Osteoblast (primary cell): ENCODE measurements at regions not wholly inside any gene's neighbourhood (a gene's known extent, or its start where the extent isn't known, plus 50 kb on each side); places are given as distances from the start of the nearest gene placed in this dataset.
"Not testable (repeated sequence)": the region's sequence is repeated elsewhere in the genome, so short reads cannot be mapped to it uniquely, and the experiment has no call there.

ENCODE experiments used
- DNase-seq: peaks from one replicate; pipeline ENCODE4 v3.0.0; 2011; ENCODE audit warnings: low spot score, mixed read lengths; ENCODE audit not compliant: insufficient read length; ENCODE audit errors: missing footprints
- H2AFZ ChIP-seq: 2 replicates; pipeline ENCODE4 v1.6.0; 2011; ENCODE audit warnings: mild to moderate bottlenecking, low read length
- H3K27ac ChIP-seq: 2 replicates; pipeline ENCODE4 v1.5.1; 2011; ENCODE audit warnings: mild to moderate bottlenecking, low read depth, low read length, moderate library complexity
- H3K27me3 ChIP-seq: 2 replicates; pipeline ENCODE4 v1.6.0; 2012; ENCODE audit warnings: mild to moderate bottlenecking, control low read depth, inconsistent platforms, low read length, moderate library complexity; ENCODE audit not compliant: insufficient read depth
- H3K36me3 ChIP-seq: 2 replicates; pipeline ENCODE4 v1.5.1; 2011; ENCODE audit warnings: mild to moderate bottlenecking, low read length, control low read depth, moderate library complexity; ENCODE audit not compliant: insufficient read depth
- H3K4me1 ChIP-seq: 2 replicates; pipeline ENCODE4 v1.5.1; 2011; ENCODE audit warnings: mild to moderate bottlenecking, low read length, control low read depth, moderate library complexity; ENCODE audit not compliant: insufficient read depth
- H3K4me2 ChIP-seq: 2 replicates; pipeline ENCODE4 v1.6.0; 2011; ENCODE audit warnings: mild to moderate bottlenecking, low read length; ENCODE audit not compliant: insufficient read depth
- H3K4me3 ChIP-seq: fragments of 200-600 bp; sonication (generic); 3 replicates; pipeline ENCODE4 v1.5.1; 2012; ENCODE audit warnings: mild to moderate bottlenecking, low read length, inconsistent platforms; ENCODE audit not compliant: insufficient read depth
- H3K79me2 ChIP-seq: 2 replicates; pipeline ENCODE4 v1.6.0; 2012; ENCODE audit warnings: mild to moderate bottlenecking, low read length, control low read depth, inconsistent platforms; ENCODE audit not compliant: insufficient read depth
- H3K9me3 ChIP-seq: 2 replicates; pipeline ENCODE4 v1.5.1; 2011; ENCODE audit warnings: low read depth, low read length, control low read depth
- H4K20me1 ChIP-seq: 2 replicates; pipeline ENCODE4 v1.6.0; 2012; ENCODE audit warnings: mild to moderate bottlenecking, low read length, control low read depth; ENCODE audit not compliant: insufficient read depth
- CTCF ChIP-seq: IDR thresholded peaks from 2 replicates; pipeline ENCODE4 v1.5.1; 2011; ENCODE audit warnings: mild to moderate bottlenecking, low read depth, low read length, moderate library complexity; ENCODE audit errors: extremely low read depth

GRCh38 chr12:83261998-83262397 lies 575.3 kb downstream of the TMTC2 start:
- DNase-seq: no peak
- no peak for TF ChIP-seq CTCF
- Histone ChIP-seq H3K27ac (no peak overlapping the region), H2AFZ (no peak overlapping the region), H3K9me3 (no peaks in the 10 kb centered on the region), H4K20me1 (no peaks in the 10 kb centered on the region), H3K4me3 (no peak overlapping the region), H3K4me2 (no peak overlapping the region), H3K27me3 (no peaks in the 10 kb centered on the region), H3K79me2 (no peaks in the 10 kb centered on the region), H3K4me1 (no peaks in the 10 kb centered on the region), H3K36me3 (no peaks in the 10 kb centered on the region)

- not testable (repeated sequence) for H4K20me1 ChIP-seq, H3K9me3 ChIP-seq, DNase-seq, H3K4me2 ChIP-seq, H3K79me2 ChIP-seq, H3K4me3 ChIP-seq, H3K36me3 ChIP-seq, H3K27ac ChIP-seq, H2AFZ ChIP-seq, H3K27me3 ChIP-seq, H3K4me1 ChIP-seq
Observed at GRCh38 chr12:83260126-83260525, 573.4 kb downstream of the TMTC2 start.

- Histone ChIP-seq H3K4me3 (no peak overlapping the region), H3K4me1 (no peaks in the 10 kb centered on the region), H4K20me1 (no peaks in the 10 kb centered on the region), H3K27ac (no peak overlapping the region), H3K4me2 (no peak overlapping the region), H3K79me2 (no peaks in the 10 kb centered on the region), H3K9me3 (no peaks in the 10 kb centered on the region), H3K27me3 (no peaks in the 10 kb centered on the region), H2AFZ (no peak overlapping the region), H3K36me3 (no peaks in the 10 kb centered on the region)
- DNase-seq: no peak
- no peak for TF ChIP-seq CTCF
Observed at GRCh38 chr12:83257726-83258125, 571.0 kb downstream of the TMTC2 start.

DNA sequence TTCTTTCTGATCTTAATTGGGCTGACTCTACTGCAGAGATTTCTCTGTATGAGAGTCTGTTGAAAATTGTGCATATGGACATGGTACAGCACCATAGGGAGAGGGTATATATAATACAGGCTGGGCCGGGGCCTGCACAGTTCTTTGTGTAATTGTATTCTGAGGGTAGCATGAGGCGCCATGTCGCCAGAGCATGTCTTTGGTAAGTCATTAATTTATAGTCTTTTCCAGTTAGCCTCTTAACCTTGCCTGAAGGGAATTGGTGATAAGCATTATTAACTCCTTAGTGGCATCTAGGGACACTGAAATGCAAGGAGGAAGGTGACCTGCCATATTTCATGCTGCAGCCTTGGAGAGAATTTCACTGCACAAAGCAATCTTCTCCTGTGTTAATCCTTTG lies 569.9 kb downstream of the TMTC2 start:
- Histone ChIP-seq H3K27ac (no peak overlapping the region), H3K27me3 (no peaks in the 10 kb centered on the region), H3K9me3 (no peaks in the 10 kb centered on the region), H2AFZ (no peak overlapping the region), H3K4me1 (no peaks in the 10 kb centered on the region), H3K36me3 (no peaks in the 10 kb centered on the region), H4K20me1 (no peaks in the 10 kb centered on the region), H3K4me3 (no peak overlapping the region), H3K4me2 (no peak overlapping the region), H3K79me2 (no peaks in the 10 kb centered on the region)
- no peak for TF ChIP-seq CTCF
- no peak for DNase-seq

GRCh38 chr12:83250866-83251265 lies 564.2 kb downstream of the TMTC2 start:
- no peak overlapping the region for H2AFZ ChIP-seq
- H3K9me3 ChIP-seq: no peaks in the 10 kb centered on the region
- H4K20me1 ChIP-seq: no peaks in the 10 kb centered on the region
- no peak overlapping the region for H3K27ac ChIP-seq
- H3K36me3 ChIP-seq: no peaks in the 10 kb centered on the region
- no peaks in the 10 kb centered on the region for H3K79me2 ChIP-seq
- DNase-seq: no peak
- H3K4me1 ChIP-seq: no peaks in the 10 kb centered on the region
- TF ChIP-seq CTCF: no peak
- H3K4me2 ChIP-seq: no peak overlapping the region
- no peaks in the 10 kb centered on the region for H3K27me3 ChIP-seq
- no peak overlapping the region for H3K4me3 ChIP-seq
